Astrocyte (in vitro differentiated cells and primary cell): ENCODE measurements at regions not wholly inside any gene's neighbourhood (a gene's known extent, or its start where the extent isn't known, plus 50 kb on each side); places are given as distances from the start of the nearest gene placed in this dataset.

Experiments used
- DNase-seq: peaks from one replicate; pipeline ENCODE4 v3.0.0-alpha.2; 2010; ENCODE audit warnings: low read depth
- FAIRE-seq: peaks from 2 replicates; lab custom pipeline; 2011; peaks lifted over from hg19 to GRCh38; lab: Jason Lieb, UNC
- H2AFZ ChIP-seq: 2 replicates; pipeline ENCODE4 v1.6.0; 2012; ENCODE audit warnings: low read depth, low read length, inconsistent platforms
- H3K27ac ChIP-seq: 2 replicates; pipeline ENCODE4 v1.5.1; 2011; ENCODE audit warnings: low read depth, low read length, inconsistent platforms
- H3K27me3 ChIP-seq: 2 replicates; pipeline ENCODE4 v1.6.0; 2011; ENCODE audit warnings: low read length, inconsistent platforms; ENCODE audit not compliant: insufficient read depth
- H3K36me3 ChIP-seq: 2 replicates; pipeline ENCODE4 v1.5.1; 2011; ENCODE audit warnings: low read length, inconsistent platforms; ENCODE audit not compliant: insufficient read depth
- H3K4me1 ChIP-seq: 2 replicates; pipeline ENCODE4 v1.5.1; 2011; ENCODE audit warnings: low read length, inconsistent platforms; ENCODE audit not compliant: insufficient read depth
- H3K4me2 ChIP-seq: 2 replicates; pipeline ENCODE4 v1.6.0; 2012; ENCODE audit warnings: low read length, inconsistent platforms
- H3K4me3 ChIP-seq: 2 replicates; pipeline ENCODE4 v1.5.1; 2011; ENCODE audit warnings: low read depth, mild to moderate bottlenecking, low read length, inconsistent platforms; ENCODE audit not compliant: insufficient read depth
- H3K79me2 ChIP-seq: 2 replicates; pipeline ENCODE4 v1.6.0; 2012; ENCODE audit warnings: mild to moderate bottlenecking, low read length, inconsistent platforms; ENCODE audit not compliant: insufficient read depth
- H3K9ac ChIP-seq: 2 replicates; pipeline ENCODE4 v1.6.0; 2012; ENCODE audit warnings: mild to moderate bottlenecking, low read length, inconsistent platforms
- H3K9me3 ChIP-seq: 2 replicates; pipeline ENCODE4 v1.5.1; 2012; ENCODE audit warnings: low read depth, mild to moderate bottlenecking, low read length, inconsistent platforms; ENCODE audit not compliant: insufficient read depth
- H4K20me1 ChIP-seq: 2 replicates; pipeline ENCODE4 v1.6.0; 2012; ENCODE audit warnings: low read length, inconsistent platforms; ENCODE audit not compliant: insufficient read depth
- H3K27ac Mint-ChIP-seq: one replicate; pipeline ENCODE4 v1.8.0; 2021; ENCODE audit warnings: mild to moderate bottlenecking, mixed read lengths; ENCODE audit not compliant: unreplicated experiment
- H3K27me3 Mint-ChIP-seq: one replicate; pipeline ENCODE4 v1.8.0; 2021; ENCODE audit warnings: low read depth, mixed read lengths; ENCODE audit not compliant: unreplicated experiment
- H3K36me3 Mint-ChIP-seq: one replicate; pipeline ENCODE4 v1.8.0; 2021; ENCODE audit warnings: low read depth, mixed read lengths; ENCODE audit not compliant: unreplicated experiment
- H3K4me1 Mint-ChIP-seq: one replicate; pipeline ENCODE4 v1.8.0; 2021; ENCODE audit warnings: low read depth, mixed read lengths; ENCODE audit not compliant: unreplicated experiment
- H3K4me3 Mint-ChIP-seq: one replicate; pipeline ENCODE4 v1.8.0; 2021; ENCODE audit warnings: mild to moderate bottlenecking, moderate library complexity, mixed read lengths; ENCODE audit not compliant: unreplicated experiment
- H3K9me3 Mint-ChIP-seq: one replicate; pipeline ENCODE4 v1.8.0; 2021; ENCODE audit warnings: mild to moderate bottlenecking, mixed read lengths; ENCODE audit not compliant: unreplicated experiment
- EZH2 ChIP-seq: IDR thresholded peaks from 2 replicates; pipeline ENCODE4 v1.6.1; 2012; ENCODE audit warnings: mild to moderate bottlenecking, low read length, inconsistent platforms; ENCODE audit not compliant: insufficient read depth
- TF ChIP-seq, protein P1 (sequence below): IDR thresholded peaks from 2 replicates; pipeline ENCODE4 v1.5.1; 2011; ENCODE audit warnings: low read depth, mild to moderate bottlenecking, inconsistent platforms, low read length, moderate library complexity; ENCODE audit not compliant: insufficient read depth

DNA sequence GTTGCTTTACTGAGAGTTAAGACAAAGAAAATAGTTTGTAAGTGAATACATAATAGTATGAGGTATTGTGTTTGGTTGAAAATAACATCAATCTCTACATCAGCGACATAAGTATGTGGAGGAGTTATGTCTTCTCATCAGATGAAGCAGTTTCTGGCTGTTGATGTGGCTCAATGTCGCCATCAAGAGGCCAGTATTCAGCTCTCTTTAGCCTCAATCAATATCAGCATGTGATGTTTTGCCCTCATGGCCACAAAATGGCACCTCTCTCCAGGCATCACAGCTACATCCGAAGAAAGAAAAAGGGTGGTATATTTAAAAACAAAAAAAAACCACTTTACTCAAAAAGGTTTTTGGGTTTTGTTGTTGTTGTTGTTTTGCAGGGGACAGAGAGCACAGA is 302.3 kb upstream of the TMEM132C start:
- Histone ChIP-seq H4K20me1 (no peaks in the 10 kb centered on the region), H3K36me3 (no peaks in the 10 kb centered on the region), H3K4me2 (no peak overlapping the region), H3K9ac (no peak overlapping the region), H3K79me2 (no peaks in the 10 kb centered on the region), H3K9me3 (no peaks in the 10 kb centered on the region), H3K4me3 (no peak overlapping the region), H3K4me1 (no peaks in the 10 kb centered on the region), H2AFZ (no peak overlapping the region), H3K27me3 (no peaks in the 10 kb centered on the region), H3K27ac (no peak overlapping the region)
- H3K27ac Mint-ChIP-seq, result no peak overlapping the region
- H3K9me3 Mint-ChIP-seq, result peaks cover 14% of the 10 kb centered on the region
- FAIRE-seq (peak; percentile 73), DNase-seq (peak; percentile 16)
- H3K4me3 Mint-ChIP-seq, result no peak overlapping the region
- TF ChIP-seq, protein P1, sequence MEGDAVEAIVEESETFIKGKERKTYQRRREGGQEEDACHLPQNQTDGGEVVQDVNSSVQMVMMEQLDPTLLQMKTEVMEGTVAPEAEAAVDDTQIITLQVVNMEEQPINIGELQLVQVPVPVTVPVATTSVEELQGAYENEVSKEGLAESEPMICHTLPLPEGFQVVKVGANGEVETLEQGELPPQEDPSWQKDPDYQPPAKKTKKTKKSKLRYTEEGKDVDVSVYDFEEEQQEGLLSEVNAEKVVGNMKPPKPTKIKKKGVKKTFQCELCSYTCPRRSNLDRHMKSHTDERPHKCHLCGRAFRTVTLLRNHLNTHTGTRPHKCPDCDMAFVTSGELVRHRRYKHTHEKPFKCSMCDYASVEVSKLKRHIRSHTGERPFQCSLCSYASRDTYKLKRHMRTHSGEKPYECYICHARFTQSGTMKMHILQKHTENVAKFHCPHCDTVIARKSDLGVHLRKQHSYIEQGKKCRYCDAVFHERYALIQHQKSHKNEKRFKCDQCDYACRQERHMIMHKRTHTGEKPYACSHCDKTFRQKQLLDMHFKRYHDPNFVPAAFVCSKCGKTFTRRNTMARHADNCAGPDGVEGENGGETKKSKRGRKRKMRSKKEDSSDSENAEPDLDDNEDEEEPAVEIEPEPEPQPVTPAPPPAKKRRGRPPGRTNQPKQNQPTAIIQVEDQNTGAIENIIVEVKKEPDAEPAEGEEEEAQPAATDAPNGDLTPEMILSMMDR, result peak; percentile 51
- TF ChIP-seq EZH2, result no peak
- no peaks in the 10 kb centered on the region for H3K27me3 Mint-ChIP-seq
- H3K4me1 Mint-ChIP-seq, result no peaks in the 10 kb centered on the region
- no peaks in the 10 kb centered on the region for H3K36me3 Mint-ChIP-seq

DNA sequence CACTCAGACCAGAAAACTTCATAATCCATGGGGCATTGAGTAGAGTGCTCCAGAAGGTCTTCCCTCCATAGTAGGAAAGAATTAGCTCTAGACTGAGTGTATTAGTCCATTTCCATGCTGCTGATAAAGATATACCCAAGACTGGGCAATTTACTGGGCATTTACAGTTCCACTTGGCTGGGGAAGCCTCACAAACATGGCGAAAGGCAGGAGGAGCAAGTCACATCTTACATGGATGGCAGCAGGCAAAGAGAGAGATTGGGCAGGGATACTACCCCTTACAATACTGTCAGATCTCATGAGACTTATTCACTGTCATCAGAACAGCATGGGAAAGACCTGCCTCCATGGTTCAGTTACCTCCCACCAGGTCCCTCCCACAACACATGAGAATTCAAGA is 300.6 kb upstream of the TMEM132C start:
- TF ChIP-seq EZH2, result no peak
- TF ChIP-seq, protein P1, result no peak
- Mint-ChIP-seq H3K4me3 (no peak overlapping the region), H3K36me3 (no peaks in the 10 kb centered on the region), H3K27ac (no peak overlapping the region), H3K4me1 (no peaks in the 10 kb centered on the region), H3K9me3 (peaks cover 14% of the 10 kb centered on the region), H3K27me3 (no peaks in the 10 kb centered on the region)
- Histone ChIP-seq H3K9me3 (no peaks in the 10 kb centered on the region), H3K79me2 (no peaks in the 10 kb centered on the region), H4K20me1 (no peaks in the 10 kb centered on the region), H3K4me1 (no peaks in the 10 kb centered on the region), H3K36me3 (no peaks in the 10 kb centered on the region), H3K4me2 (no peak overlapping the region), H3K27me3 (no peaks in the 10 kb centered on the region), H3K4me3 (no peak overlapping the region), H2AFZ (no peak overlapping the region), H3K27ac (no peak overlapping the region), H3K9ac (no peak overlapping the region)
- DNase-seq (no peak), FAIRE-seq (no peak)

DNA sequence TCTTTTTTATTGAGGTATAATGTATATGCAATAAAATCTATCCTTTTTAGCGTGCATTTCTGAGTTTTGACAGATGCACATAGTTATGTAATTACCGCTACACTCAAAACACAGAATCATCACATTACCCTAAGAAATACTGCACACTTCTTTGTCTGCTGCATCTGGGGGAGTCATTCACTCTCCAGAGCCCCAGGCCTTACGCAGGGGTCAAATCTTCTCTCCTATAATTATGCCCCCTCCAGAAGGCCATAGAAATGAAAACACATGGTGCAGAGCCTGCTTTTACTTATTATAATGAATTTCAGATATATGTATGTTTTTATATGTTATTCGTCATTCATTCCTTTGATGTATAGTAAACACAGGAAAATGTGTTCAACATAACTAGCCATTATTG is 296.5 kb upstream of the TMEM132C start:
- H3K9me3 ChIP-seq, result no peaks in the 10 kb centered on the region
- H3K9ac ChIP-seq, result no peak overlapping the region
- no peak overlapping the region for H3K4me2 ChIP-seq
- H2AFZ ChIP-seq, result no peak overlapping the region
- FAIRE-seq, result no peak
- H4K20me1 ChIP-seq, result no peaks in the 10 kb centered on the region
- no peaks in the 10 kb centered on the region for H3K36me3 ChIP-seq
- H3K27me3 ChIP-seq, result no peaks in the 10 kb centered on the region
- Mint-ChIP-seq H3K9me3 (peaks cover 18% of the 10 kb centered on the region), H3K4me1 (no peaks in the 10 kb centered on the region), H3K4me3 (no peak overlapping the region), H3K36me3 (no peaks in the 10 kb centered on the region), H3K27ac (no peak overlapping the region), H3K27me3 (no peaks in the 10 kb centered on the region)
- no peaks in the 10 kb centered on the region for H3K4me1 ChIP-seq
- no peak for DNase-seq
- no peak overlapping the region for H3K4me3 ChIP-seq
- no peak overlapping the region for H3K27ac ChIP-seq
- no peaks in the 10 kb centered on the region for H3K79me2 ChIP-seq
- TF ChIP-seq, protein P1, result no peak
